SIG-M5 treated with dmso at 0.1 percent for 504 hours (cell line): ENCODE measurements at regions not wholly inside any gene's neighbourhood (a gene's known extent, or its start where the extent isn't known, plus 50 kb on each side); places are given as distances from the start of the nearest gene placed in this dataset.

Experiments
- DNase-seq: peaks from one replicate; lab custom pipeline; 2025; ENCODE audit not compliant: unreplicated experiment; lab: John Stamatoyannopoulos, UW

DNA sequence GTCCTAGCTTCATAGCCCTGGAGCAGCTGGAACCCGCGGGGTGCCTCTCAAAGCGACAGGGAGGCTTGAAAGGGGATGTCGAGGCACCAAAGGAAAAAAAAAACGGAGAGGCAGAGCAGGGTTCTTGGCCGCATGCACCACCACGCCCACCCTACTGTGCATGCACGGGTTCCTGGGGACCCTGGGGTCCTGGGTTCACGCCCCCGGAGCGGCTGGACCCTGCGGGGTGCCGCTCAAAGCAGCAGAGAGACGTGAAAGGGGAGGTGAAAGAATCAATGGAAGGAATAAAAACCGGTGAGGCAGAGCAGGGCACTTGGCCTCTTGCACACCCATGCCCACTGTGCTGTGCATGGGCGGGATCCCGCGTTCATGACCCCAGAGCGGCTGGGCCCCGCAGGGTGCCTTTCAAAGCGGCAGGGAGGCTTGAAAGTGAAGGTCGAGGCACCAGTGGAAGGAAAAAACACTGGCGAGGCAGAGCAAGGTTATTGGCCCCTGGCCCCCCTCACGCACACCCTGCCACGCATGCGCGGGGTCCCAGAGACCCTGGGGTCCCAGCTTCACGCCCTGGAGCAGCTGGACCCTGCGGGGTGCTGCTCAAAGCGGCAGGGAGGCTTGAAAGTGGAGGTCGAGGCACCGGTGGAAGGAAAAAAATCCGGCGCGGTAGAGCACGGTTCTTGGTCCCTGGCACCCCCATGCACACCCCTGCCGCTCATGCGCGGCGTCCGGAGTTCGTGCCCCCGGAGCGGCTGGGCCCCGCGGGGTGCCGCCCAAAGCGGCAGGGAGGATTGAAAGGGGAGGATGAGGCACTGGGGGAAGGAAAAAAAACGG lies 318.5 kb downstream of the ALG10 start:
- no peak for DNase-seq

DNA sequence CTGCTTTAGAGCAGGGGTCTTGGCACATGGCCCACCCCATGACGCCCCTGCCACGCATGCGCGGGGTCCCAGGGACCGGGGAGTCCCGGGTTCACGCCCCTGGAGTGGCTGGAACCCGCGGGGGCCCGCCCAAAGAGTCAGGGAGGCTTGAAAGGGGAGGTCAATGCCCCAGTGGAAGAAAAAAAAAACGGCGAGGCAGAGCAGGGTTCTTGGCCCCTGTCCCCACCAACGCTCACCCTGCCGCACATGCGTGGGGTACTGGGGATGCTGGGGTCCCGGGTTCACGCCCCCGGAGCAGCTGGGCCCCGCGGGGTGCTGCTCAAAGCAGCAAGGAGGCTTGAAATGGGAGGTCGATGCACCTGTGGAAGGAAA lies 319.1 kb downstream of the ALG10 start:
- no peak for DNase-seq

DNA sequence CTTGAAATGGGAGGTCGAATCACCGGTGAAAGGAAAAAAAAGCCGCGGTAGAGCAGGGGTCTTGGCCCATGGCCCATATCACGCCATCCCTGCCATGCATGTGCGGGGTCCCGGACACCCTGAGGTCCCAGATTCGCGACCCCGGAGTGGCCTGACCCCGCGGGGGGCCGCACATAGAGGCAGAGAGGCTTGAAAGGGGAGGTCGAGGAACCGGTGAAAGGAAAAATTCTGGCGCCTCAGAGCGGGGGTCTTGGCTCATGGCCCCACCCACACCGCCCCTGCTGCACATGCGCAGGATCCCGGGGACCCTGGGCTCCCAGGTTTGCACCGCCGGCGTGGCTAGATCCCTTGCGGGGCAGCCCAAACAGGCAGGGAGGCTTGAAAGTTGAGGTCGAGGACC lies 319.8 kb downstream of the ALG10 start:
- no peak for DNase-seq

DNA sequence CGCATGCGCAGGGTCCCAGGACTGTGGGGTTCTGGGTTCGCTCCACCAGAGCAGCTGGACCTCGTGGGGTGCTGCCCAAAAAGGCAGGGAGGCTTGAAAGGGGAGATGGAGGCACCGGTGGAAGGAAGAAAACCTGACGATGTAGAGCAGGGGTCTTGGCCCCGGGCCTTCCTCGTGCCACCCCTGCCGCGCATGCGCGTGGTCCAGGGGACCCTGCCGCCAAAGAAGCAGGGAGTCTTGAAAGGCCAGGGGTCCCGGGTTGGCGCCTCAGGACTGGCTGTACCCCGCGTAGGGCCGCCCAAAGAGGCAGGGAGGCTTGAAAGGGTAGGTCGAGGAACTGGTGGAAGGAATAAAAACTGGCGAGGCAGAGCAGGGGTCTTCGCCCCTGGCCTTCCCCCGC lies 321.0 kb downstream of the ALG10 start:
- no peak for DNase-seq

DNA sequence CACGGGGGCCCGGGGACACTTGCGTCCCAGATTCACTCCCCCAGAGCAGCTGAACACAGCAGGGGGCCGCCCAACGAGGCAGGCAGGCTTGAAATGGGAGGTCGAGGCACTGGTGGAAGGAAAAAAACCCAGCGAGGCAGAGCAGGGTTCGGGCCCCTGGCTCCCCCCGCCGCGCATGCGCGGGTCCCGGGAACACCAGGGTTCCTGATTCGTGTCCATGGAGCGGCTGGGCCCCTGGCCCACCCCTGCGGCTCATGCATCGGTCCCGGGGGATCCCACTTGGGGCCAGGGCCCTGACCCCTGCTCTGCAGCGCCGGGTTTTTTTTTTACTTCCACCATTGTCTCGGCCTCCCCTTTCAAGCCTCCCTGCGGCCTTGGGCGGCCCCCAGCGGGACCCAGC lies 321.5 kb downstream of the ALG10 start:
- DNase-seq: no peak

DNA sequence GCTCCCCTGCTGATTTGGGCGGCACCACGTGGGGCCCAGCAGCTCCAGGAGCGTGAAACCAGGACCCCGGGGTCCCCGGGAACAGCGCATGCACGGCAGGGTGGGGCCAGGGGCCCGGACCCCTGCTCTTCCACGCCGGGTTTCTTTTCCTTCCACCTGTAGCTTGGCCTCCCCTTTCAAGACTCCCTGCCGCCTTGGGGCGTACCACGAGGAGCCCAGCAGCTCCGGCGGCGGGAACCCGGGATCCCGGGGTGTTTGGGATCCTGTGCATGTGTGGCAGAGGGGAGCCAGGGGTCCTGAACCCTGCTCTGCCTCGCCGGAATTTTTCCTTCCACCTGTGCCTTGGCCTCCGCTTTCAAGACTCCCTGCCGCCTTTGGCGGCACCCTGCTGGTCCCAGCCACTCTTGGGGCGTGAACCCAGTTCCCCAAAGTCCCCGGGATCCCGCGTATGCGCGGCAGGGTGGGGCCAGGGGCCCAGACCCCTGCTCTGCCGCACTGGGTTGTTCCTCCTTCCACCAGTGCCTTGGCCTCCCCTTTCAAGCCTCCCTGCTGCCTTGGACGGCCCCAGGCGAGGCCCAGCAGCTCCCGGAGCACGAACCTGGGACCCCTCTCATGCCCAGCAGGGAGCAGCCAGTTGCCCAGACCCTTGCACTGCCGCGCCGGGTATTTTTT lies 322.7 kb downstream of the ALG10 start:
- no peak for DNase-seq

DNA sequence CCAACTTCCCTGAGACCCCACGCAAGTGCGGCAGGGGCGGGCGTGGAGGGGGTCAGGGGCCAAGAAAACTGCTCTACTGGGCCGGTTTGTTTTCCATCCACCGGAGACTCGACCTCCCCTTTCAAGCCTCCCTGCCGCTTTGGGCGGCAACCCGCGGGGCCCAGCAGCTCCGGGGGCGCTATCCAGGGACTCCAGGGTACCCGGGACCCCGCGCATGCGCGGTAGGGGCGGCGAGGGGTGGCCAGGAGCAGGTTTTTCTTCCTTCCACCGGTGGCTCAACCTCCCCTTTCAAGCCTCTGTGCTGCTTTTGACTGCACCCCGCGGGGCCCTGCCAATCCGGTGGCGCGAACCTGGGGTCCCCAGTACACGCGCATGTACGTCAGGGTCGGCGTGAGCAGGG lies 323.5 kb downstream of the ALG10 start:
- no peak for DNase-seq

DNA sequence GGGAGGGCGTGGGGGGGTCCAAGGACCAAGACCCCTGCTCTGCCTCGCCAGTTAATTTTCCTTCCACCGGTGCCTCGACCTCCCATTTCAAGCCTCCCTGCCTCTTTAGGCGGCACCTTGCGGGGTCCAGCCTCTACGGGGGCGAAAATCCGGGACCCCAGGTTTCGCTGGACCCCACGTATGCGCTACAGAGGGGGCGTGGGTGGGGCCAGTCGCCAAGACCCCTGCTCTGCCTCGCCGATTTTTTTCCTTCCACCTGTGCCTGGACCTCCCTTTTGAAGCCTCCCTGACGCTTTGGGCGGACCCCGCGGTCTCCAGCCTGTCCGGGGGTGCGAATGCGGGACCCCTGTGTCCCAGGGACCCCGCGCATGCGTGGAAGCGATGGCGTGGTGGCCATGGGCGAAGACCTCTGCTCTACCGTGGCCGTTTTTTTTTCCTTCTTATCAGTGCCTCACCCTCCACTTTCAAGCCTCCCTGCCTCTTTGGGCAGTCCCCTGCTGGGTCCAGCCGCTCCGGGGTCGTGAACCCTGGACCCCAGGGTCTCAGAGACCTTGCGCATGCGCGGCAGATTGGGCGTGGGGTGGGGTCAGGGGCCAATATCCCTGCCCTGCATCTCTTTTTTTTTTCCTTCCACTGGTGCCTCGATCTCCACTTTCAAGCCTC lies 324.2 kb downstream of the ALG10 start:
- DNase-seq: no peak

DNA sequence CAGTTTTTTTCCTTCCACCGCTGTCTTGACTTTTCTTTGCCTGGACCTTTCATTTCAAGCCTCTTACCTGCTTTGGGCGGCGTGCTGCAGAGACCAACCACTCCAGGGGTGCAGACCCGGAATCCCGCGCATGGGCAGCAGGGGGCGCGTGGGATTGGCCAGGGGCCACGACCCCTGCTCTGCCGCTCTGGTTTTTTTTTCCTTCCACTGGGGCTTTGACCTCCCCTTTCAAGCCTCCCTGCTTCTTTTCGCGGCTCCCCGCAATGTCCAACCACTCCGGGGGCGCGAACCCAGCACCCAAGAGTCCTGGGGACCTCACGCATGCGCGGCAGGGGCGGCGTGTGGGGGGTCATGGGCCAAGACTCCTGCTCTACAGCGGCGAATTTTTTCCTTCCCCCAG lies 325.1 kb downstream of the ALG10 start:
- DNase-seq: no peak

DNA sequence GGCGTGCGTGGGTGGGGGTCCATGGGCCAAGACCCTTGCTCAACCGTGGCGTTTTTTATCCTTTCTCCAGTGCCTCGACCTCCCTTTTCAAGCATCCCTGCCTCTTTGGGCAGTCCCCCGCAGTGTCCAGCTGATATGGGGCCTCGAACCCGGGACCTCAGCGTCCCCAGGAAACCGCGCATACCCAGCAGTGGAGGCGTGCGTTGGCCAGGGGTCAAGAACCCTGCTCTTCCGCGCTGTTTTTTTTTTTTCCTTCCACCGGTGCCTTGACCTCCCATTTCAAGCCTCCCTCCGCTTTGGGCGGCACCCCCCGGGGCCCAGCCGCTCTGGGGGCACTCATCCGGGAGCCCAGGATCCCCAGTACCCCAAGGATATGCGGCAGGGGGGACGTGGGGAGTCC lies 325.8 kb downstream of the ALG10 start:
- no peak for DNase-seq

DNA sequence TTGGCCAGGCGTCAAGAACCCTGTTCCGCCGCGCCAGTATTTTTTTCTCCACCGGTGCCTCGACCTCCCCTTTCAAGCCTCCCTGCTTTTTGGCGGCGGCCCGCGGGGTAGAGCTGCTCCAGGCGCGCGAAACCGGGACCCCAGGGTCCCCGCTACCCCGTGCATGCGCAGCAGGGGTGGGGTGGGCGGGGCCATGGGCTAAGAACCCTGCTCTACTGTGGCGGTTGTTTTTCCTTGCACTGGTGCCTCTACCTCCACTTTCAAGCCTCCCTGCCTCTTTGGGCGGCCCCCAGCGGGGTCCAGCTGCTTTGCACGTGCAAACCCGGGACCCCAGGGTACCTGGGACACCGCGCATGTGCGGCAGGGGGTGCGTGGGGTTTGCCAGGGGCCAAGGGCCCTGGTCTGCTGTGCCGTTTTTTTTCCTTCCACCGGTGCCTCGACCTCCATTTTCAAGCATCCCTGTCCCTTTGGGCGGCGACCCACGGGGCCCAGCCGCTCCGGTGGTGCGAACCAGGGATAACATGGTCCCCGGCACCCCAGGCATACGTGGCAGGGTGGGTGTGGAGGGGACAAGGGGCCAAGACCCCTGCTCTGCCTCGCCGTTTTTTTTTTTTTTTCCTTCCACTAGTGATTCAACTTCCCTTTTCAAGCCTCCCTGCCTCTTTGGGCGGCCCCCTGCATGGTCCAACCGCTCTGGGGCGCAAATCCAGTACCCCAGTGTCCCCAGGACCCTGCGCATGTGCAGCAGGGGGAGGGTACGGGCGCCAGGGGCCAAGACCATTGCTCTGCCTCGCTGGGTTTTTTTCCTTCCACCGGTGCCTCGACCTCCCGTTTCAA lies 326.8 kb downstream of the ALG10 start:
- no peak for DNase-seq

DNA sequence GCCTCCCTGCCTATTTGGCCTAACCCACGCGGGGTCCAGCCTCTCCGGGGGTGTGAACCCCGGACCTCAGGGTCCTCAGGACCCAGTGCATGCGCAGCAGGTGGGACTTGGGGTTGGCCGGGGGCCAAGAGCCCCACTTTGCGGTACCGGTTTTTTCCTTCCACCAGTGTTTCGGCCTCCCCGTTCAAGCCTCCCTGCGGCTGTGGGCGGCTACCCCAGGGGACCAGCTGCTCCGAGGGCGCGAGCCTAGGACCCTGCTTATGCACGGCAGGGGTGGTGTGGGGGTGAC lies 327.3 kb downstream of the ALG10 start:
- DNase-seq: no peak

DNA sequence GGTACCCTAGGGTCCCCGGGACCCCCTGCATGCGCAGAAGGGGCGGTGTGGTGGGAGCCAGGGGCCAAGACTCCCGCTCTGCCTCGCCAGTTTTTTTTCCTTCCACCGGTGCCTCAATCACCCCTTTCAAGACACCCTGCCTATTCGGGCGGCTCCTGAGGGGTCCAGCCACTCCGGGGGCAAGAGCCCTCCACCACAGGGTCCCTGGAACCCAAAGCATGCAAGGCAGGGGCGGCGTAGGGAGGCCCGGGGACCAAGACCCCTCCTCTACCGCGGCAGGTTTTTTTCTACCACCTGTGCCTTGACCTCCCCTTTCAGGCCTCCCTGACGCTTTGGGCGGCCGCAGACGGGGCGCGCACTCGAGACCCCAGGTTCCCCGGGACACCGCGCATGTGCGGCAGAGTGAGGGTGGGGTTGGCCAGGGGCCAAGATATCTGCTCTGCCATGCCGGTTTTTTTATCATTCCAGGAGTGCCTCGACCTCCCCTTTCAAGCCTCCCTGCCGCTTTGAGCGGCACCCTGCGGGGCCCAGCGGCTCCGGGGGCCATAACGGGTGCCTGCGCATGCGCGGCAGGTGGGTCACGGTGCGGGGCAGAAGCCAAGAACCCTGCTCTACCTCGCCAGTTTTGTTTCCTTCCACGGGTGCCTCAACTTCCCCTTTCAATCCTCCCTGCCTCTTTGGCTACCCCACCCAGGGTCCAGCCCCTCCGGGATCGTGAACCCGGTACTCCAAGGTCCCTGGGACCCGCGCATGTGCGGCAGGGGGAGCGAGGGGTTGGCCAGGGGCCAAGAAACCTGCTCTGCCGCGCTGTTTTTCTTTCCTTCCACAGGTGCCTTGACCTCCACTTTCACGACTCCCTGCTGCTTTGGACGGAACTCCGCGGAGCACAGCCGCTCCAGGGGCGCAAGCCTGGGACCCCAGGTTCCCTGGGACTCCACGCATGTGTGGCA lies 328.1 kb downstream of the ALG10 start:
- DNase-seq: no peak

DNA sequence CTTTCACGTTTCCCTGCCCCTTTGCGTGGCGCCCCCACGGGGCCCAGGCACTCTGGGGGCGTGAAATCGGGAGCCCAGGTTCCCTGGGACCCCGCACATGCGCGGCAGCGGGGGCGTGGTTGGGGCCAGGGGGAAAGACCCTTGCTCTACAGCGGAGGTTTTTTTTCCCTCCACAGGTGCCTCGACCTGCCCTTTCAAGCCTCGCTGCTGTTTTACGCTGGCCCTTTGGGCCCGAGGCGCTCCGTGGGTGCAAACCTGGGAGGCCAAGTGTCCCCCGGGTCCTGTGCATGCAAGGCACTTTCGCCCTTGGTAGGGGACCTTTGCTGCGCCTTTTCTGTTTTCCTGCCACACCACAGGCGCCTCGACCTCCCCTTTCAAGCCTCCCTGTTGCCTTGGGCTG lies 329.8 kb downstream of the ALG10 start:
- no peak for DNase-seq

DNA sequence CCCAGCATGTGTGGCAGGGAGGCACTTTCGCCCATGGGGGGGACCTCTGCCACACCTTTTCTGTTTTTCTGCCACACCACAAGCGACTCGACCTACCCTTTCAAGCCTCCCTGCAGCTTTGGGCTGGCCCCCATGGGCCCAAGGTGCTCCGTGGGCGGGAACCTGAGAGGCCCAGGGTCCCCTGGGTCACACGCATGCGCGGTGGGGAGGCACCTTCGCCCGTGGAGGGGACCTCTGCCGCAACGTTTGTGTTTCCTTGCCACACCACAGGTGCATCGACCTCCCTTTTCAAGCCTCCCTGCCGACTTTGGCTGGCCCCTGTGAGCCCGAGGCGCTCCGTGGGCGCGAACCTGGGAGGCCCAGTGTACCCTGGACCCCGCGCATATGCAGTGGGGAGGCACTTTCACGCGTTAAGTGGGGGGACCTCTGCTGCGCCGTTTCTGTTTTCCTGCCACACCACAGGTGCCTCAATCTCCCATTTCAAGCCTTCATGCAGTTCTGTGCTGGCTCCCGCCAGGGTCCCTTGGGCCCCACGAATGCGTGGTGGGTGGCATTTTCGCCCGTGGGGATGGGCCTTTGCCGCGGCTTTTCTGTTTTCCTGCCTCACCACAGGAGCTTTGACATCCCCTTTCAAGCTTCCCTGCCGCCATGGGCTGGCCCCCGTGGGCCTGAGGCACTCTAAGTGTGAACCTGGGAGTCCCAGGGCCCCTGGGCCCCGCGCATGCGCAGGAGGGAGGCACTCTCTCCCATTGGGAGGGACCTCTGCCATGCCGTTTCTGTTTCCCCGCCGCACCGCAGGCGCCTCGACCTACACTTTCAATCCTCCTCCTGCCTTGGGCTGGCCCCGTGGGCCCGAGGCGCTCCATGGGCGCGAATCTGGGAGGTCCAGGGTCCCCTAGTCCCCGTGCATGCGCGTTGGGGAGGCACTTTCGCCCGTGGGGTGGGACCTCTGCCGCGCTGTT lies 332.2 kb downstream of the ALG10 start:
- no peak for DNase-seq

DNA sequence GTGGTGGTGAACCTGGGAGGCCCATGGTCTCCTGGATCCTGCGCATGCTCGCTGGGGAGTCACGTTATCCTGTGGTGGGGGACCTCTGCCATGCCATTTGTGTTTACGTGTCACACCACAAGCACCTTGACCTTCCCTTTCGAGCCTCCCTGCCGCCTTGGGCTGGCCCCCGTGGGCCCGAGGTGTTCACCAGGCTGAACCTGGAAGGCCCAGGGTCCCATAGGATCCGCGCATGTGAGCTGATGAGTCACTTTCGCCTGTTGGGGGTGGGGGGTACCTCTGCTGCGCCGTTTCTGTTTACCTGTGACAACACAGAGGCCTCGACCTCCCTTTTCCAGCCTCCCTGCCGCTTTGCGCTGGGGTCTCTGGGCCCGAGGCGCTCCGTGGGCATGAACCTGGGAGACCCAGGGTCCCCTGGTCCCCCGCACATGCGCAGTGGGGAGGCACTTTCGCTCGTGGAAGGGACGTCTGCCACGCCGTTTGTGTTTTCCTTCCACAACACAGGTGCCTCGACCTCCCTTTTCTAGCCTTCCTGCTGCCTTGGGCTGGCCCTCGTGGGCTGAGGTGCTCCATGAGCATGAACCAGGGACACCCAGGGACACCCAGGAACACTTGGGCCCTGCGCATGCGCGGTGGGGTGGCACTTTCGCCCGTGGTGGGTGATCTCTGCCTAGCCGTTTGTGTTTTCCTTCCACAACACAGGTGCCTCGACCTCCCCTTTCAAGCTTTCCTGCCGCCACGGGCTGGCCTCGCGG lies 334.1 kb downstream of the ALG10 start:
- no peak for DNase-seq

DNA sequence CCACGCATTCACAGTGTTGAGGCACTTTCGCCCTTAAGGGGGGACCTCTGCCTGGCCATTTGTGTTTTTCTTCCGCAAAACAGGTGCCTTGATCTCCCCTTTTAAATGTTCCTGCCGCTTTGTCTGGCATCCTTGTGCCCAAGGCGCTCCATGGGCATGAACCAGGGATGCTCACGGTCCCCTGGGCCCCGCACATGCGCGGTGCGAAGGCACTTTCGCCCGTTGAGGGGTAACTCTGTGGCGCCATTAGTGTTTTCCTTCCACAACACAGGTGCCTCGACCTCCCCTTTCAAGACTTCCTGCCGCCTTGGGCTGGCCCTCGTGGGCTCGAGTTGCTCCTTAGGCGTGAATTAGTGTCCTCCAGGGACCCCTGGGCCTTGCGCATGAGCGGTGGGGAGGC lies 335.5 kb downstream of the ALG10 start:
- no peak for DNase-seq

DNA sequence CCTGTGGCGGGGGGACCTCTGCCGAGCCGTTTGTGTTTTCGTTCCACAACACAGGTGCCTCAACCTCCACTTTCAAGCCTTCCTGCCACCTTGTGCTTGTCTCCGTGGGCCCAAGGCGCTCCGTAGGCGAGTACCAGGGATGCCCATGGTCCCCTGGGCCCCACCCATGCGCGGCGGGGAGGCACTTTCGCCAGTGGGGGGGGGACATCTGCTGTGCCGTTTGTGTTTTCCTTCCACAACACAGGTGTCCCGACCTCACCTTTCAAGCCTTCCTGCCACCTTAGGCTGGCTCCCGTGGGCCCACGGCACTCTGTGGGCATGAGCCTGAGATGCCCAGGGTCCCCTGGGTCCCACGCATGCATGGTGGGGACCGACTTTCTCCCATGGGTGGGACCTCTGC lies 335.9 kb downstream of the ALG10 start:
- DNase-seq: no peak
